HG02588 (cell line): ENCODE measurements at regions not wholly inside any gene's neighbourhood (a gene's known extent, or its start where the extent isn't known, plus 50 kb on each side); places are given as distances from the start of the nearest gene placed in this dataset.

Source experiments
- ATAC-seq: cut with Tn5 transposase; IDR thresholded peaks from one replicate; pipeline ENCODE4 v1.9.1; 2021; ENCODE audit warnings: mild to moderate bottlenecking, moderate library complexity; ENCODE audit not compliant: unreplicated experiment

- no peak for ATAC-seq
Observed at GRCh38 chr18:31213641-31214040, 51.0 kb upstream of the DSC1 start.

- ATAC-seq = no peak
Observed at GRCh38 chr18:31217038-31217849, 54.6 kb upstream of the DSC1 start.

- no peak for ATAC-seq
Observed at GRCh38 chr18:31218671-31219383, 56.2 kb upstream of the DSC1 start.

- ATAC-seq = no peak
Observed at GRCh38 chr18:31219395-31219794, 56.7 kb upstream of the DSC1 start.

GRCh38 chr18:31223371-31223770 lies 60.7 kb upstream of the DSC1 start:
- no peak for ATAC-seq

- ATAC-seq = no peak
Observed at GRCh38 chr18:31225668-31226067, 63.0 kb upstream of the DSC1 start.

GRCh38 chr18:31227497-31228229 lies 65.0 kb upstream of the DSC1 start:
- ATAC-seq = no peak

- ATAC-seq = no peak
Observed at GRCh38 chr18:31229829-31230228, 67.2 kb upstream of the DSC1 start.

- peak; percentile 71 for ATAC-seq
Observed at GRCh38 chr18:31230495-31230894, 67.8 kb upstream of the DSC1 start.

- ATAC-seq = no peak
Observed at GRCh38 chr18:31232013-31232412, 69.4 kb upstream of the DSC1 start.

- no peak for ATAC-seq
Observed at GRCh38 chr18:31232775-31233424, 70.2 kb upstream of the DSC1 start.

- ATAC-seq = no peak
Observed at GRCh38 chr18:31233621-31234275, 71.1 kb upstream of the DSC1 start.

- no peak for ATAC-seq
Observed at GRCh38 chr18:31235856-31236255, 73.2 kb upstream of the DSC1 start.

- no peak for ATAC-seq
Observed at GRCh38 chr18:31237142-31237541, 74.5 kb upstream of the DSC1 start.

- no peak for ATAC-seq
Observed at GRCh38 chr18:31241425-31241824, 76.5 kb upstream of the DSG1 start.

- no peak for ATAC-seq
Observed at GRCh38 chr18:31241900-31242409, 76.0 kb upstream of the DSG1 start.

- no peak for ATAC-seq
Observed at GRCh38 chr18:31243740-31244512, 74.0 kb upstream of the DSG1 start.

- no peak for ATAC-seq
Observed at GRCh38 chr18:31244771-31245394, 73.1 kb upstream of the DSG1 start.

- ATAC-seq = no peak
Observed at GRCh38 chr18:31245820-31246219, 72.1 kb upstream of the DSG1 start.
